ENCODE measurements at regions not wholly inside any gene's neighbourhood (a gene's known extent, or its start where the extent isn't known, plus 50 kb on each side); places are given as distances from the start of the nearest gene placed in this dataset.

- Histone ChIP-seq H3K9me3 (ENCODE audit: low read length) (no peaks in the 10 kb centered on the region), H3K4me3 (ENCODE audit: low read length) (no peak overlapping the region), H3K27me3 (ENCODE audit: insufficient read depth, low read depth, low read length) (no peaks in the 10 kb centered on the region), H3F3A (ENCODE audit: insufficient read depth, low read length, poor library complexity, severe bottlenecking) (no peaks in the 10 kb centered on the region), H3K4me2 (ENCODE audit: low read length) (no peak overlapping the region), H2AFZ (ENCODE audit: low read depth, low read length) (no peak overlapping the region), H3K9ac (ENCODE audit: low read length) (no peak overlapping the region), H4K20me1 (ENCODE audit: insufficient read depth) (no peaks in the 10 kb centered on the region), H3K79me2 (replicated peaks; ENCODE audit: insufficient read depth, low read length) (no peaks in the 10 kb centered on the region), H3K27ac (ENCODE audit: low read length) (no peak overlapping the region), H3K36me3 (ENCODE audit: insufficient read depth, low read length) (no peaks in the 10 kb centered on the region), H3K9me2 (ENCODE audit: insufficient read depth, low read length) (no peaks in the 10 kb centered on the region)
- TF ChIP-seq TAF1 (IDR thresholded peaks at IDR 0.05; ENCODE audit: low read depth) (no peak), EP300 (conservative IDR thresholded peaks at IDR 0.05; ENCODE audit: poor library complexity, severe bottlenecking) (no peak), EZH2 (IDR thresholded peaks at IDR 0.05; ENCODE audit: borderline replicate concordance, insufficient read depth, low read length, poor library complexity, severe bottlenecking) (no peak), CTCF (IDR thresholded peaks at IDR 0.05; ENCODE audit: poor library complexity, severe bottlenecking) (no peak), MXI1 (conservative IDR thresholded peaks at IDR 0.05; ENCODE audit: poor library complexity, severe bottlenecking) (no peak), POLR2AphosphoS5 (IDR thresholded peaks at IDR 0.05) (no peak), RAD21 (conservative IDR thresholded peaks at IDR 0.05) (no peak), REST (IDR thresholded peaks at IDR 0.05; ENCODE audit: borderline replicate concordance) (no peak), SMC3 (conservative IDR thresholded peaks at IDR 0.05; ENCODE audit: poor library complexity) (no peak)
Measured at GRCh38 chr6:23523771-23524170, 602.2 kb upstream of the NRSN1 start.

- Histone ChIP-seq H3K9me2 (ENCODE audit: insufficient read depth, low read length) (no peaks in the 10 kb centered on the region), H3K27me3 (ENCODE audit: insufficient read depth, low read depth, low read length) (no peaks in the 10 kb centered on the region), H3K9me3 (ENCODE audit: low read length) (no peaks in the 10 kb centered on the region), H3K4me3 (ENCODE audit: low read length) (no peak overlapping the region), H3F3A (ENCODE audit: insufficient read depth, low read length, poor library complexity, severe bottlenecking) (no peaks in the 10 kb centered on the region), H3K4me2 (ENCODE audit: low read length) (no peak overlapping the region), H2AFZ (ENCODE audit: low read depth, low read length) (no peak overlapping the region), H3K27ac (ENCODE audit: low read length) (no peak overlapping the region), H3K9ac (ENCODE audit: low read length) (no peak overlapping the region), H3K36me3 (ENCODE audit: insufficient read depth, low read length) (no peaks in the 10 kb centered on the region), H3K79me2 (replicated peaks; ENCODE audit: insufficient read depth, low read length) (no peaks in the 10 kb centered on the region), H4K20me1 (ENCODE audit: insufficient read depth) (no peaks in the 10 kb centered on the region)
- no peak for TF ChIP-seq RAD21 (conservative IDR thresholded peaks at IDR 0.05)
- no peak for TF ChIP-seq REST (IDR thresholded peaks at IDR 0.05; ENCODE audit: borderline replicate concordance)
- TF ChIP-seq EP300 (conservative IDR thresholded peaks at IDR 0.05; ENCODE audit: poor library complexity, severe bottlenecking) = no peak
- no peak for TF ChIP-seq MXI1 (conservative IDR thresholded peaks at IDR 0.05; ENCODE audit: poor library complexity, severe bottlenecking)
- no peak for TF ChIP-seq CTCF (IDR thresholded peaks at IDR 0.05; ENCODE audit: poor library complexity, severe bottlenecking)
- no peak for TF ChIP-seq SMC3 (conservative IDR thresholded peaks at IDR 0.05; ENCODE audit: poor library complexity)
- no peak for TF ChIP-seq EZH2 (IDR thresholded peaks at IDR 0.05; ENCODE audit: borderline replicate concordance, insufficient read depth, low read length, poor library complexity, severe bottlenecking)
- TF ChIP-seq TAF1 (IDR thresholded peaks at IDR 0.05; ENCODE audit: low read depth) = no peak
- TF ChIP-seq POLR2AphosphoS5 (IDR thresholded peaks at IDR 0.05) = no peak
Measured at GRCh38 chr6:23524548-23524947, 601.5 kb upstream of the NRSN1 start.

Measured in neural cell (in vitro differentiated cells).